ENCODE measurements at regions not wholly inside any gene's neighbourhood (a gene's known extent, or its start where the extent isn't known, plus 50 kb on each side); places are given as distances from the start of the nearest gene placed in this dataset.

GRCh38 chr12:46486588-46486987 lies 114.0 kb upstream of the SLC38A2 start:
- Histone ChIP-seq H3K9me3 (ENCODE audit: control insufficient read depth in 1 of 2, insufficient read depth in 1 of 2, low read depth in 1 of 2, low read length in 2 of 2) (no peaks in the 10 kb centered on the region), H3K79me2 (ENCODE audit: insufficient read depth, low read length) (no peaks in the 10 kb centered on the region; the same call in 1 of the 2 replicates), H3K9me2 (ENCODE audit: insufficient read depth) (peaks cover 5% of the 10 kb centered on the region; the same call in 1 of the 2 replicates), H3K4me1 (ENCODE audit: control insufficient read depth in 1 of 2, insufficient read depth in 2 of 2, low read length in 2 of 2) (peaks cover 47 to 74% of the 10 kb centered on the region in 2 experiments), H3K9ac (ENCODE audit: low read length) (no peak overlapping the region), H3K27ac (ENCODE audit: low read depth, low read length) (no peak overlapping the region), H3K4me3 (replicated peaks in 1 of 2; ENCODE audit: low read depth in 1 of 2, low read length in 2 of 2) (no peak overlapping the region), H3K27me3 (ENCODE audit: insufficient read depth, low read length) (no peaks in the 10 kb centered on the region), H4K20me1 (ENCODE audit: insufficient read depth) (no peaks in the 10 kb centered on the region), H3K36me3 (ENCODE audit: control insufficient read depth in 1 of 2, insufficient read depth in 2 of 2, low read length in 2 of 2) (no peaks in the 10 kb centered on the region), H2AFZ (ENCODE audit: low read depth, low read length, poor library complexity, severe bottlenecking) (no peak overlapping the region), H3K4me2 (ENCODE audit: low read length) (no peak overlapping the region)
- ChIA-PET RAD21 (ENCODE audit: low non-redundant PET in 1 of 2, low total read pairs in 2 of 2, uncharacterized antibody in 2 of 2, unreplicated experiment in 2 of 2) (no interaction called here), CTCF (no interaction called here), POLR2A (no interaction called here)
- no peak for ATAC-seq
- intact Hi-C loops (cut with micrococcal nuclease), result no loop called here
- no peak for DNase-seq (ENCODE audit: low read depth, low spot score)
- no TSS peak for BruUV-seq (replicated peaks)
- no peak for TF ChIP-seq ZNF274 (IDR thresholded peaks at IDR 0.05; ENCODE audit: low read depth, low read length)
- no peak for TF ChIP-seq RAD21 (IDR thresholded peaks at IDR 0.05; ENCODE audit: low read depth)
- no peak for TF ChIP-seq REST (IDR thresholded peaks at IDR 0.05; ENCODE audit: low read depth)
- no peak for TF ChIP-seq TCF7L2 (IDR thresholded peaks at IDR 0.05; ENCODE audit: borderline replicate concordance, extremely low read depth, insufficient read depth, insufficient read length)
- TF ChIP-seq SRF (IDR thresholded peaks at IDR 0.05; ENCODE audit: low read depth), result no peak
- TF ChIP-seq CTCF (IDR thresholded peaks at IDR 0.05 in 2 of 3, conservative IDR thresholded peaks at IDR 0.05 in 1 of 3; ENCODE audit: borderline replicate concordance in 1 of 3, insufficient read depth in 1 of 3, low read depth in 2 of 3, low read length in 2 of 3), result no peak
- TF ChIP-seq EZH2 (IDR thresholded peaks at IDR 0.05), result no peak
- no peak for TF ChIP-seq POLR2A (IDR thresholded peaks at IDR 0.05; ENCODE audit: borderline replicate concordance, extremely low read depth, insufficient read depth, insufficient read length)
- TF ChIP-seq SP1 (IDR thresholded peaks at IDR 0.05; ENCODE audit: low read depth), result no peak
- no peak for TF ChIP-seq MAX (IDR thresholded peaks at IDR 0.05)
- no peak for TF ChIP-seq CBX3 (IDR thresholded peaks at IDR 0.05; ENCODE audit: low read depth)
- TF ChIP-seq JUND (IDR thresholded peaks at IDR 0.05), result no peak
- no peak for TF ChIP-seq ZFX (IDR thresholded peaks at IDR 0.05)
- TF ChIP-seq ZBTB33 (IDR thresholded peaks at IDR 0.05; ENCODE audit: extremely low read depth, insufficient replicate concordance, low read length), result no peak
- TF ChIP-seq ATF3 (IDR thresholded peaks at IDR 0.05), result no peak
- no peak for TF ChIP-seq ELF1 (IDR thresholded peaks at IDR 0.05; ENCODE audit: borderline replicate concordance, low read depth)

Measured in HCT116 (cell line).